Motor neuron (in vitro differentiated cells): ENCODE measurements at regions not wholly inside any gene's neighbourhood (a gene's known extent, or its start where the extent isn't known, plus 50 kb on each side); places are given as distances from the start of the nearest gene placed in this dataset.

Experiments used
- ATAC-seq, 8 experiments: fragments of 200-7000 bp; cut with Tn5 transposase; replicated peaks in 6 of 8; 2 replicates each; pipeline ENCODE4 v1.8.0; 2021; ENCODE audit warnings: mild to moderate bottlenecking in 8 of 8, moderate library complexity in 8 of 8
- H3K27ac ChIP-seq, 2 donors: fragments of 250-450 bp; sonication (Bioruptor Pico); 2 replicates each; pipeline ENCODE4 v1.9.0; 2021; ENCODE audit warnings: antibody characterized with exemption in 2 of 2, mild to moderate bottlenecking in 2 of 2, moderate library complexity in 1 of 2
- H3K4me1 ChIP-seq, 2 donors: fragments of 250-450 bp; sonication (Bioruptor Pico); replicated peaks in 1 of 2; 2 replicates each; pipeline ENCODE4 v1.6.1; 2021; ENCODE audit warnings: antibody characterized with exemption in 2 of 2, mild to moderate bottlenecking in 2 of 2, moderate library complexity in 1 of 2
- H3K4me3 ChIP-seq, 5 donors: fragments of 250-450 bp; sonication (Bioruptor Pico); 2 replicates each; pipeline ENCODE4 v1.9.0; 2021; ENCODE audit warnings: antibody characterized with exemption in 5 of 5, mild to moderate bottlenecking in 5 of 5, moderate library complexity in 4 of 5
- WGBS, 10 experiments: fragments of 450-650 bp; shearing (Covaris generic); methylation state at CpG; one replicate each; pipeline ENCODE4 v1.0.0; 2022; 5-methylcytosine and 5-hydroxymethylcytosine counted together
- in situ Hi-C, 9 experiments: fragments of 400-800 bp; cut with MboI; loops; one replicate each; pipeline ENCODE4 v1.15.0; 2021; ENCODE audit warnings: low sequenced_read_pairs in 9 of 9, low pct_unique_long_range_greater_than_20kb in 2 of 9; ENCODE audit not compliant: unreplicated experiment in 9 of 9

DNA sequence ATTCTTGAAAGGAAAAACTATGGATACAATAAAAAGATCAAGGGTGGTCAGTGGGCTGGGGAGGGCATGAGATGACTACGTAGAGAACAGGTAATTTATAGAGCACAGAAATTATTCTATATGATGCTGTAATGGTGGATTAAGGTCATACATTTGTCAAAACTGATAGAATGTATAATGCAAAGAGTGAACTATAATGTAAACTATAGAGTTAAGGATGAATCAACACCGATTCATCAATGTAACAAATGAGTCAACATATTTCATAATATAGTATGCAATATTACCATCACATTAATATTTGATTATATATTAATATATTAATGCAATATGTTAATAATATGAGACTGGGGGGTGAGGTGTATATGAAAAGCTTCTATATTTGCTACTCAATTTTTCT, 555.6 kb upstream of the POT1 start:
- peaks cover 0 to 10% of the 10 kb centered on the region in 2 donors for H3K4me1 ChIP-seq
- no peak overlapping the region for H3K4me3 ChIP-seq
- no peak overlapping the region for H3K27ac ChIP-seq
- ATAC-seq = no peak
- 0 to 100% (median 54%) methylated on average over 1 to 2 of the region's 2 CpGs; no CpG with 5 or more reads in 2 of the 10 experiments for WGBS, 10 experiments
- in situ Hi-C loops = no loop called here

DNA sequence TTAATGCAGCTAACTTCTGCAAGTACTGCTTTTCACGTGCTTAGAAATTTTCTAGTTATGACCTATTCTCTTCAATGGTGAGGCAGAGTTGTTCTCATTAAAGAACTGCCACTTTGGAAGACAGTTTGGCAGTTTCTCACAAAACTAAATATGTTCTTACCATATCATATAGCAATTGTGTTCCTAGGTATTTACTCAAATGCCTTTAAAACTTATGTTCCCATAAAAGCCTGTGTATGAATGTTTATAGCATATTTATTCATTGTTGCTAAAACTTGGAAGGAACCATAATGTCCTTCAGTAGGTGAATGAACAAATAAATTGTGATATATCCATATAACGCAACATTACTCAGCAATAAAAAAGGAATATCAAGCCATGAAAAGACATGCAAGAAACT, 555.1 kb upstream of the POT1 start:
- in situ Hi-C loops = no loop called here
- H3K4me1 ChIP-seq = peaks cover 0 to 5% of the 10 kb centered on the region in 2 donors
- H3K4me3 ChIP-seq = no peak overlapping the region
- no peak for ATAC-seq
- WGBS, 10 experiments = 0 to 100% (median 84%) methylated on average over 1 to 2 of the region's 2 CpGs
- no peak overlapping the region for H3K27ac ChIP-seq

GRCh38 chr7:125481323-125481722, 551.7 kb upstream of the POT1 start:
- H3K4me1 ChIP-seq = no peaks in the 10 kb centered on the region
- no peak overlapping the region for H3K27ac ChIP-seq
- ATAC-seq = no peak
- no peak overlapping the region for H3K4me3 ChIP-seq
- WGBS, 10 experiments = 3 to 100% (median 78%) methylated on average over 2 to 7 of the region's 7 CpGs
- in situ Hi-C loops = no loop called here

- Histone ChIP-seq H3K4me1 (no peaks in the 10 kb centered on the region), H3K27ac (no peak overlapping the region), H3K4me3 (no peak overlapping the region)
- in situ Hi-C loops = no loop called here
- no peak for ATAC-seq
- WGBS, 10 experiments = 15 to 99% (median 90%) methylated on average over 3 to 10 of the region's 10 CpGs; no CpG with 5 or more reads in 1 of the 10 experiments
Measured at GRCh38 chr7:125480762-125481161, 551.1 kb upstream of the POT1 start.

- WGBS, 10 experiments = 80 to 100% (median 96%) methylated on average over 2 to 9 of the region's 16 CpGs; no CpG with 5 or more reads in 4 of the 10 experiments
- in situ Hi-C loops = no loop called here
- no peak overlapping the region for H3K4me3 ChIP-seq
- ATAC-seq = no peak
- no peaks in the 10 kb centered on the region for H3K4me1 ChIP-seq
- H3K27ac ChIP-seq = no peak overlapping the region
Measured at GRCh38 chr7:125468855-125469174, 539.2 kb upstream of the POT1 start.

- in situ Hi-C loops = no loop called here
- WGBS, 10 experiments = 0 to 100% (median 79%) methylated on average over 1 to 5 of the region's 17 CpGs; no CpG with 5 or more reads in 6 of the 10 experiments
- ATAC-seq = no peak
Measured at GRCh38 chr7:125467996-125468854, 538.6 kb upstream of the POT1 start.

DNA sequence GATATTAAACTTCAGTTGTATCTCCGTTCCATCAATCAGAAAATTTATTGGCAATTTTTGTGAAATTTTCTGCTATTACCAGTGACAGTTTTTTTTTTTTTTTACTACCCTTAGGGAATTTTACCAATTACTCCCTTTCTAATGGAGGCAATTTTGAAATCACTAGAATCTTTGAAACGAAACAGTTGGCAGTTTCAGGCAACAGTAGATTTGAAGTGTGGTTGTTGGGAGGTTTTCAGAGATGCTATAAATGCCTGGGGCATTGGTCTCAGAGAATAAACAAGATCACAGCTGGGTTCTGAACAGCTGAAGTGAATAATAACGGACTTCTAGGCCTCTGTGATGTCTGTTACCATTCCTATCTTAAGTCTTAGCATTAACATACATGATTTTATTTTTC, 535.9 kb upstream of the POT1 start:
- WGBS, 10 experiments = 0 to 100% (median 72%) methylated on average over 1 to 3 of the region's 3 CpGs
- ATAC-seq = no peak
- Histone ChIP-seq H3K27ac (no peak overlapping the region), H3K4me1 (no peaks in the 10 kb centered on the region), H3K4me3 (no peak overlapping the region)
- in situ Hi-C loops = no loop called here

More at GRCh38 chr7:125467996-125468854, 538.6 kb upstream of the POT1 start:
- Histone ChIP-seq H3K27ac (no peak overlapping the region), H3K4me1 (no peaks in the 10 kb centered on the region), H3K4me3 (no peak overlapping the region)

DNA sequence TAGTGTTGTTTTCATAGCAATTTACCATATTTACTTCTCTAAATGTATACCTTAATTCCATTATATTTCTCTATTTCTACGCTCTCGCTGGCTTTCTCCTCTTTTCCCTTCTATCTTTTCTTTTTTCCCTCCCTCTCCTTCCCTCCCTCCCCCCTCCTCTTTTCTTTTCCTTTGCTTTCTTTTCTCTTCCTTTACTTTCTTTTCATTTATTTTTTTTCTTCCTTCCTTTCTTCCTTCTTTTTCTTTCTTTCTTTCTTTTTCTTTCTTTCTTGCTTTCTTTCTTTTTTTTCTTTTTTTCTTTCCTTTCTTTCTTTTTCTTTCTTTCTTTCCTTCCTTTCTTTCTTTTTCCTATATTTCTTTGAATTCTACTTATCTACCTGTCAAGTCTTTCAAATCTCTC, 533.0 kb upstream of the POT1 start:
- Histone ChIP-seq H3K4me1 (no peaks in the 10 kb centered on the region), H3K27ac (no peak overlapping the region), H3K4me3 (no peak overlapping the region)
- ATAC-seq = no peak
- WGBS, 10 experiments = 14 to 100% (median 81%) methylated on average over 2 of the region's 2 CpGs; no CpG with 5 or more reads in 2 of the 10 experiments
- in situ Hi-C loops = no loop called here

- H3K4me1 ChIP-seq = no peaks in the 10 kb centered on the region
- H3K27ac ChIP-seq = no peak overlapping the region
- in situ Hi-C loops = no loop called here
- no peak overlapping the region for H3K4me3 ChIP-seq
- ATAC-seq = no peak
Measured at GRCh38 chr7:125459038-125459437, 529.4 kb upstream of the POT1 start.

DNA sequence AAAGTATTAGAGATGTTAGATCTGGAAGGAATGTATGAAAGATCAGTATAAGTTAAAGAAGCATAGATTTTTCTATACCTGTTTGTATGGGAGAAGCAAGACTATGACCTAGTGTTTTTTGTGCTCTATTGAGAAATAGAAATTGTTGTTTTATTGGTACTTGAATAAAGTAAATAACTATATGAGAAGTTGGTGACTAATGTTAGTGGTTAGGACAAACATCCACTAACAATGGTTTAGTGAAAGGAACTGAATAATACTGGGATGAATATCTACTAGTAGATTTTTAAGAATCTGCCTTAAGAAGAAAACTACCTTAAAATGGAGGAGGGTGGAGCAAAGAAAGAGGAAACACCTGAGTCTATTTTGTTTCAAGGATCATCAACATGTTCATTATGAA, 521.1 kb upstream of the POT1 start:
- in situ Hi-C loops = no loop called here
- H3K4me1 ChIP-seq = peaks cover 0 to 7% of the 10 kb centered on the region in 2 donors
- no peak overlapping the region for H3K27ac ChIP-seq
- H3K4me3 ChIP-seq = no peak overlapping the region
- ATAC-seq = no peak

GRCh38 chr7:125445836-125446235, 516.2 kb upstream of the POT1 start:
- no peak overlapping the region for H3K4me3 ChIP-seq
- WGBS, 10 experiments = 2 to 93% (median 69%) methylated on average over 1 to 3 of the region's 3 CpGs
- no peak overlapping the region for H3K27ac ChIP-seq
- in situ Hi-C loops = no loop called here
- peak in 2 of 8 experiments; percentile 18 to 48 for ATAC-seq
- peaks cover 0 to 7% of the 10 kb centered on the region in 2 donors for H3K4me1 ChIP-seq

GRCh38 chr7:125444864-125445263, 515.2 kb upstream of the POT1 start:
- Histone ChIP-seq H3K4me3 (no peak overlapping the region), H3K4me1 (peaks cover 0 to 7% of the 10 kb centered on the region in 2 donors), H3K27ac (no peak overlapping the region)
- in situ Hi-C loops = no loop called here
- 0 to 100% (median 82%) methylated on average over 1 of the region's 1 CpG; no CpG with 5 or more reads in 1 of the 10 experiments for WGBS, 10 experiments
- no peak for ATAC-seq

GRCh38 chr7:125436220-125436619, 506.6 kb upstream of the POT1 start:
- 0 to 100% (median 92%) methylated on average over 1 of the region's 1 CpG; no CpG with 5 or more reads in 2 of the 10 experiments for WGBS, 10 experiments

DNA sequence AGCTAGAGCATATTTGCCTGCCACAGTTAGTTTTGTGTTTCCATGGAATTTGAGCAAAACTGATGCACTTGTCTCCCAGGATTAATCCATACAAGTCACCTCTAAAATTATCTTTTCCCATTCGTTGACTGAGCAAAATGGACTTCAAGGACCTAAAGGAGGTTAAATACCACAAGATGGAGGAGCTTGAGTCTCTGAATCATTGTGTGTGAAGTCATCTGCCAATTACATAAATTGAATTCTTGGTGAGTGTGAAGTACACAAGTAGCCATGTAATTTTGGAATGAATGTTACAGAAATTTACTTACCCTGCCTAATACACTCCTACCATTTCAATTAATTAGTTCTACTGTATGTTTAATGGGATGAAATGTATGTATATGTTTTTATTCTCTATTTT, 501.7 kb upstream of the POT1 start:
- 0 to 78% (median 25%) methylated on average over 1 of the region's 1 CpG; no CpG with 5 or more reads in 5 of the 10 experiments for WGBS, 10 experiments
- in situ Hi-C loops = no loop called here
- peaks cover 0 to 25% of the 10 kb centered on the region in 2 donors for H3K4me1 ChIP-seq
- H3K4me3 ChIP-seq = no peak overlapping the region
- peak in 2 of 8 experiments; percentile 73 to 82 for ATAC-seq
- H3K27ac ChIP-seq = no peak overlapping the region

More at GRCh38 chr7:125436220-125436619, 506.6 kb upstream of the POT1 start:
- in situ Hi-C loops = no loop called here
- no peaks in the 10 kb centered on the region for H3K4me1 ChIP-seq
- H3K27ac ChIP-seq = no peak overlapping the region
- no peak for ATAC-seq
- no peak overlapping the region for H3K4me3 ChIP-seq
